HCT116 (cell line): ENCODE measurements at regions not wholly inside any gene's neighbourhood (a gene's known extent, or its start where the extent isn't known, plus 50 kb on each side); places are given as distances from the start of the nearest gene placed in this dataset.

Experiments used
- ATAC-seq: fragments of 200-7000 bp; cut with Tn5 transposase; 2 replicates; pipeline ENCODE4 v1.9.1; 2020; ENCODE audit warnings: mild to moderate bottlenecking, moderate library complexity
- BruUV-seq: library from RNA; stranded (reverse); fragments of 400-500 nt; replicated peaks from 2 replicates; lab custom pipeline; 2021; lab: Mats Ljungman, UMichigan
- CTCF ChIA-PET: fragments of 300-600 bp; sonication (Branson Sonifier 250); formaldehyde crosslinking; loops from one replicate; lab custom pipeline; 2021; ENCODE audit warnings: antibody characterized with exemption; lab: Charles Lee
- POLR2A ChIA-PET: fragments of 300-600, 350-600 bp; sonication (Branson Sonifier 250); formaldehyde crosslinking; loops from one replicate; lab custom pipeline; 2021; ENCODE audit warnings: antibody characterized with exemption; lab: Charles Lee
- RAD21 ChIA-PET, 2 experiments: fragments of 300-600 bp; sonication (Branson Sonifier 250); formaldehyde crosslinking; loops; one replicate each; lab custom pipeline; 2023; ENCODE audit warnings: low total read pairs in 2 of 2; ENCODE audit not compliant: uncharacterized antibody in 2 of 2, unreplicated experiment in 2 of 2, low non-redundant PET in 1 of 2; lab: Charles Lee
- DNase-seq: peaks from one replicate; pipeline ENCODE4 v3.0.0-alpha.2; 2010; ENCODE audit warnings: low read depth, low spot score
- H2AFZ ChIP-seq: fragments of 200-600 bp; shearing (Covaris generic), sonication (generic); 2 replicates; pipeline ENCODE4 v1.6.1; 2017; ENCODE audit warnings: low read depth, mixed run types, mixed read lengths, antibody characterized with exemption, low read length; ENCODE audit not compliant: poor library complexity, severe bottlenecking
- H3K27ac ChIP-seq: 2 replicates; pipeline ENCODE4 v1.5.1; 2012; ENCODE audit warnings: low read depth, low read length
- H3K27me3 ChIP-seq: fragments of 200-600 bp; sonication (generic); 2 replicates; pipeline ENCODE4 v1.6.1; 2016; ENCODE audit warnings: mixed run types, low read length, mixed read lengths; ENCODE audit not compliant: insufficient read depth
- H3K36me3 ChIP-seq, 2 experiments: fragments of 200-500 bp in 1 of 2; fragments of 200-600 bp in 1 of 2; sonication (Bioruptor generic) in 1 of 2; sonication (generic) in 1 of 2; 2 replicates each; pipeline versions ENCODE4 v1.5.1 to v1.6.1; 2014 to 2016; ENCODE audit warnings: low read length in 2 of 2, inconsistent platforms in 1 of 2, mixed read lengths in 1 of 2, mixed run types in 1 of 2; ENCODE audit not compliant: insufficient read depth in 2 of 2, control insufficient read depth in 1 of 2
- H3K4me1 ChIP-seq, 2 experiments: fragments of 200-600 bp in 1 of 2; sonication (generic) in 1 of 2; 2 replicates each; pipeline versions ENCODE4 v1.5.1 to v1.6.1; 2012 to 2017; ENCODE audit warnings: low read length in 2 of 2, inconsistent platforms in 1 of 2, mild to moderate bottlenecking in 1 of 2, mixed read lengths in 1 of 2, mixed run types in 1 of 2, moderate library complexity in 1 of 2; ENCODE audit not compliant: insufficient read depth in 2 of 2, control insufficient read depth in 1 of 2
- H3K4me2 ChIP-seq: fragments of 200-600 bp; sonication (generic); 2 replicates; pipeline ENCODE4 v1.6.1; 2017; ENCODE audit warnings: mixed run types, low read length, mixed read lengths
- H3K4me3 ChIP-seq, 2 experiments: fragments of 200-600 bp in 1 of 2; sonication (generic) in 1 of 2; replicated peaks in 1 of 2; 2 replicates each; pipeline ENCODE4 v1.5.1; 2011 to 2016; ENCODE audit warnings: low read length in 2 of 2, control low read depth in 1 of 2, low read depth in 1 of 2, mild to moderate bottlenecking in 1 of 2, mixed read lengths in 1 of 2, mixed run types in 1 of 2
- H3K79me2 ChIP-seq: fragments of 200-600 bp; sonication (generic); 2 replicates; pipeline ENCODE4 v1.6.1; 2017; ENCODE audit warnings: mild to moderate bottlenecking, mixed run types, low read length, moderate library complexity, mixed read lengths; ENCODE audit not compliant: insufficient read depth
- H3K9ac ChIP-seq: fragments of 200-600 bp; sonication (generic); 2 replicates; pipeline ENCODE4 v1.6.1; 2016; ENCODE audit warnings: low read length, mixed read lengths
- H3K9me2 ChIP-seq: fragments of 200-600 bp; sonication (generic), shearing (Covaris generic); 2 replicates; pipeline ENCODE4 v1.6.1; 2017; ENCODE audit warnings: mixed run types, mild to moderate bottlenecking, moderate library complexity; ENCODE audit not compliant: insufficient read depth
- H3K9me3 ChIP-seq, 2 experiments: fragments of 200-500 bp in 1 of 2; fragments of 200-600 bp in 1 of 2; sonication (Bioruptor generic) in 1 of 2; sonication (generic) in 1 of 2; 2 replicates each; pipeline ENCODE4 v1.6.1; 2014 to 2017; ENCODE audit warnings: low read length in 2 of 2, mixed read lengths in 2 of 2, inconsistent platforms in 1 of 2, low read depth in 1 of 2, mild to moderate bottlenecking in 1 of 2, mixed run types in 1 of 2, moderate library complexity in 1 of 2; ENCODE audit not compliant: control insufficient read depth in 1 of 2, insufficient read depth in 1 of 2
- H4K20me1 ChIP-seq: fragments of 200-600 bp; sonication (generic), shearing (Covaris generic); 2 replicates; pipeline ENCODE4 v1.6.1; 2017; ENCODE audit warnings: mixed run types, mild to moderate bottlenecking, moderate library complexity; ENCODE audit not compliant: insufficient read depth
- ATF3 ChIP-seq: IDR thresholded peaks from 2 replicates; pipeline ENCODE4 v1.6.1; 2012
- CBX3 ChIP-seq: IDR thresholded peaks from 2 replicates; pipeline ENCODE4 v1.6.1; 2012; ENCODE audit warnings: low read depth
- CEBPB ChIP-seq: IDR thresholded peaks from 2 replicates; pipeline ENCODE4 v1.6.1; 2012; ENCODE audit warnings: low read depth
- CTCF ChIP-seq, 3 experiments: fragments of 200-600 bp in 1 of 3; sonication (generic) in 1 of 3; IDR thresholded peaks in 2 of 3; conservative IDR thresholded peaks in 1 of 3; 2 replicates each; pipeline ENCODE4 v1.5.1; 2012 to 2017; ENCODE audit warnings: low read depth in 2 of 3, low read length in 2 of 3, antibody characterized with exemption in 1 of 3, borderline replicate concordance in 1 of 3, control low read depth in 1 of 3, mild to moderate bottlenecking in 1 of 3, mixed read lengths in 1 of 3, mixed run types in 1 of 3, moderate library complexity in 1 of 3; ENCODE audit not compliant: insufficient read depth in 1 of 3
- EZH2 ChIP-seq: fragments of 200-600 bp; sonication (generic); IDR thresholded peaks from 2 replicates; pipeline ENCODE4 v1.6.1; 2017; ENCODE audit warnings: antibody characterized with exemption, mixed run types
- EZH2phosphoT487 ChIP-seq: fragments of 200-600 bp; IDR thresholded peaks from 2 replicates; pipeline ENCODE4 v1.6.1; 2018; ENCODE audit warnings: antibody characterized with exemption, borderline replicate concordance
- FOSL1 ChIP-seq: IDR thresholded peaks from 2 replicates; pipeline ENCODE4 v1.6.1; 2012; ENCODE audit warnings: low read depth
- JUND ChIP-seq: IDR thresholded peaks from 2 replicates; pipeline ENCODE4 v1.6.1; 2012
- MAX ChIP-seq: IDR thresholded peaks from 2 replicates; pipeline ENCODE4 v1.6.1; 2012
- POLR2A ChIP-seq: IDR thresholded peaks from 2 replicates; pipeline ENCODE4 v1.7.0; 2011; ENCODE audit warnings: borderline replicate concordance; ENCODE audit not compliant: insufficient read depth, insufficient read length; ENCODE audit errors: extremely low read depth
- RAD21 ChIP-seq: IDR thresholded peaks from 2 replicates; pipeline ENCODE4 v1.6.1; 2012; ENCODE audit warnings: low read depth, mild to moderate bottlenecking
- REST ChIP-seq: IDR thresholded peaks from 2 replicates; pipeline ENCODE4 v1.6.1; 2012; ENCODE audit warnings: low read depth
- SIN3A ChIP-seq: IDR thresholded peaks from 2 replicates; pipeline ENCODE4 v1.6.1; 2012; ENCODE audit warnings: low read depth
- SP1 ChIP-seq: IDR thresholded peaks from 2 replicates; pipeline ENCODE4 v1.6.1; 2012; ENCODE audit warnings: low read depth
- SRF ChIP-seq: IDR thresholded peaks from 2 replicates; pipeline ENCODE4 v1.6.1; 2012; ENCODE audit warnings: low read depth
- YY1 ChIP-seq: IDR thresholded peaks from 2 replicates; pipeline ENCODE4 v1.6.1; 2011; ENCODE audit warnings: low read length, low read depth, moderate library complexity, mild to moderate bottlenecking; ENCODE audit not compliant: insufficient replicate concordance; ENCODE audit errors: extremely low read depth
- ZNF274 ChIP-seq: fragments of 200-500 bp; sonication (Bioruptor generic); IDR thresholded peaks from 2 replicates; pipeline ENCODE4 v1.6.1; 2014; ENCODE audit warnings: mild to moderate bottlenecking, low read depth, low read length, inconsistent platforms
- intact Hi-C: fragments of 100-400 bp; cut with micrococcal nuclease; formaldehyde crosslinking; loops from 2 replicates; pipeline ENCODE4 v1.10.0; 2022

GRCh38 chr6:153580776-153581175 is 449.7 kb upstream of the RGS17 start (continued):
- TF ChIP-seq EZH2phosphoT487, result no peak

- POLR2A ChIA-PET, result no interaction called here
- no peak for DNase-seq
- RAD21 ChIA-PET, result no interaction called here
These were observed 444.4 kb upstream of the RGS17 start for GRCh38 chr6:153575528-153575927.

More at GRCh38 chr6:153575528-153575927, 444.4 kb upstream of the RGS17 start:
- Histone ChIP-seq H3K4me2 (no peak overlapping the region), H3K27ac (no peak overlapping the region), H3K79me2 (no peaks in the 10 kb centered on the region), H3K4me1 (no peaks in the 10 kb centered on the region), H2AFZ (no peak overlapping the region), H3K9me3 (no peaks in the 10 kb centered on the region), H3K4me3 (no peak overlapping the region), H3K36me3 (no peaks in the 10 kb centered on the region), H4K20me1 (no peaks in the 10 kb centered on the region), H3K27me3 (peaks cover 18% of the 10 kb centered on the region), H3K9ac (no peak overlapping the region), H3K9me2 (no peaks in the 10 kb centered on the region)
- no TSS peak for BruUV-seq
- intact Hi-C loops, result no loop called here
- ATAC-seq, result no peak
- CTCF ChIA-PET, result no interaction called here
- TF ChIP-seq CEBPB, result no peak
- TF ChIP-seq MAX, result no peak
- TF ChIP-seq YY1, result no peak
- TF ChIP-seq SP1, result no peak
- no peak for TF ChIP-seq CBX3
- TF ChIP-seq REST, result no peak
- TF ChIP-seq FOSL1, result no peak
- TF ChIP-seq SRF, result no peak
- TF ChIP-seq RAD21, result no peak
- no peak for TF ChIP-seq CTCF (IDR thresholded peaks at IDR 0.05 in 2 of 3, conservative IDR thresholded peaks at IDR 0.05 in 1 of 3; ENCODE audit: borderline replicate concordance in 1 of 3, insufficient read depth in 1 of 3, low read depth in 2 of 3, low read length in 2 of 3)
- no peak for TF ChIP-seq POLR2A
- no peak for TF ChIP-seq ATF3
- no peak for TF ChIP-seq SIN3A
- TF ChIP-seq EZH2phosphoT487, result no peak
- TF ChIP-seq EZH2, result no peak
- TF ChIP-seq JUND, result no peak
- TF ChIP-seq ZNF274, result no peak
